Type B pancreatic cell (in vitro differentiated cells): ENCODE measurements at regions not wholly inside any gene's neighbourhood (a gene's known extent, or its start where the extent isn't known, plus 50 kb on each side); places are given as distances from the start of the nearest gene placed in this dataset.

Experiments
- DNase-seq: peaks from one replicate; pipeline ENCODE4 v3.0.0; 2021; ENCODE audit warnings: mixed read lengths; ENCODE audit not compliant: unreplicated experiment; ENCODE audit errors: extremely low spot score
- H3K27ac Mint-ChIP-seq: 2 replicates; pipeline ENCODE4 v1.8.0; 2021; ENCODE audit warnings: mild to moderate bottlenecking, mixed read lengths
- H3K27me3 Mint-ChIP-seq: 2 replicates; pipeline ENCODE4 v1.8.0; 2021; ENCODE audit warnings: mixed read lengths
- H3K36me3 Mint-ChIP-seq: 2 replicates; pipeline ENCODE4 v1.8.0; 2021; ENCODE audit warnings: mixed read lengths
- H3K4me1 Mint-ChIP-seq: one replicate; pipeline ENCODE4 v1.8.0; 2021; ENCODE audit warnings: mixed read lengths; ENCODE audit not compliant: unreplicated experiment
- H3K4me3 Mint-ChIP-seq: 2 replicates; pipeline ENCODE4 v1.8.0; 2021; ENCODE audit warnings: mild to moderate bottlenecking, mixed read lengths
- H3K9me3 Mint-ChIP-seq: 2 replicates; pipeline ENCODE4 v1.8.0; 2021; ENCODE audit warnings: mixed read lengths
- TF ChIP-seq, protein P1 (sequence below): fragments of 200-600 bp; sonication (generic); conservative IDR thresholded peaks from 2 replicates; pipeline ENCODE4 v1.5.0; 2021; ENCODE audit warnings: antibody characterized with exemption, mild to moderate bottlenecking

GRCh38 chr13:62697701-62698100 lies 1282.1 kb upstream of the PCDH20 start:
- no peak for DNase-seq
- TF ChIP-seq, protein P1, sequence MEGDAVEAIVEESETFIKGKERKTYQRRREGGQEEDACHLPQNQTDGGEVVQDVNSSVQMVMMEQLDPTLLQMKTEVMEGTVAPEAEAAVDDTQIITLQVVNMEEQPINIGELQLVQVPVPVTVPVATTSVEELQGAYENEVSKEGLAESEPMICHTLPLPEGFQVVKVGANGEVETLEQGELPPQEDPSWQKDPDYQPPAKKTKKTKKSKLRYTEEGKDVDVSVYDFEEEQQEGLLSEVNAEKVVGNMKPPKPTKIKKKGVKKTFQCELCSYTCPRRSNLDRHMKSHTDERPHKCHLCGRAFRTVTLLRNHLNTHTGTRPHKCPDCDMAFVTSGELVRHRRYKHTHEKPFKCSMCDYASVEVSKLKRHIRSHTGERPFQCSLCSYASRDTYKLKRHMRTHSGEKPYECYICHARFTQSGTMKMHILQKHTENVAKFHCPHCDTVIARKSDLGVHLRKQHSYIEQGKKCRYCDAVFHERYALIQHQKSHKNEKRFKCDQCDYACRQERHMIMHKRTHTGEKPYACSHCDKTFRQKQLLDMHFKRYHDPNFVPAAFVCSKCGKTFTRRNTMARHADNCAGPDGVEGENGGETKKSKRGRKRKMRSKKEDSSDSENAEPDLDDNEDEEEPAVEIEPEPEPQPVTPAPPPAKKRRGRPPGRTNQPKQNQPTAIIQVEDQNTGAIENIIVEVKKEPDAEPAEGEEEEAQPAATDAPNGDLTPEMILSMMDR: no peak
- Mint-ChIP-seq H3K9me3 (no peaks in the 10 kb centered on the region), H3K36me3 (no peaks in the 10 kb centered on the region), H3K4me1 (no peaks in the 10 kb centered on the region), H3K27me3 (no peaks in the 10 kb centered on the region), H3K4me3 (no peak overlapping the region), H3K27ac (no peak overlapping the region)

DNA sequence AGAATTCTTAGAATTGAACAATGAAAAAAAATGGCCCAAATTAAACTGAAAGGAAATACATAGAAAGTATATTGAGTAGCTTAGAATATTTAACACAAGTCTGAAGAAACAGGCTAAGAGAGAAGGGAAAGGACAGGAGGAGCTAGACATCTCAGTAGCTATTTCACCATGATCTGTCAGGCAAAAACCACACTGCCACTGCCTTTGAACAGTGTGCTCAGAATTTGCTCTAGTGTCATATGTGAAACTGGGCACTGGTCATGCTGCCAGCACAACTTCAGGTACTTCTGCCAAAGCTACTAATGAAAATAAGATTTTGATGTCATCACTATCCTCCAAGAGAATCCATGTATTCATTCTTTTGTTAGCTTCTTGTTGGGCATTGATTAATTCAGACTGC lies 1280.8 kb upstream of the PCDH20 start:
- Mint-ChIP-seq H3K27me3 (no peaks in the 10 kb centered on the region), H3K9me3 (no peaks in the 10 kb centered on the region), H3K4me1 (no peaks in the 10 kb centered on the region), H3K27ac (no peak overlapping the region), H3K36me3 (no peaks in the 10 kb centered on the region), H3K4me3 (no peak overlapping the region)
- TF ChIP-seq, protein P1: no peak
- no peak for DNase-seq

DNA sequence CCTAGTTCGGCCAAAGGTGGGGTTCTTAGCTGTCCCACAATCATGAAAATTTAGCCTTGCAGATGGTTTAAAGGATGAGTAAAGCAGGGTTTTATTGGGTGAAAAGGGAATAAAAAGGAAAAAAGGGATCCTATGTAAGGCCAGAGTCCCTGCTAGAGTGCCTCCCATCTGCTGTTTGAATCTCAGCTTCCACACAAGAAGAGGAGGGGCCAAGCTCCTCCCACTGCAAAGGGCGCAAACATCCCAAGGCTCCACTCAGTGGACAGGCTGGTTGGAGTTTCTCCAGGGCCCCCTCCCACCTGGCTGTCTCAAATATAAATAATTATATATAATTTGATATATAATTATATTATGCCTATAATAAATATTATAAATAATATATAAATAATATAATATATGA lies 1272.1 kb upstream of the PCDH20 start:
- no peaks in the 10 kb centered on the region for H3K27me3 Mint-ChIP-seq
- TF ChIP-seq, protein P1: no peak
- DNase-seq: no peak
- no peak overlapping the region for H3K27ac Mint-ChIP-seq
- peaks cover 4% of the 10 kb centered on the region for H3K9me3 Mint-ChIP-seq
- H3K4me1 Mint-ChIP-seq: peaks cover 10% of the 10 kb centered on the region
- H3K36me3 Mint-ChIP-seq: no peaks in the 10 kb centered on the region
- no peak overlapping the region for H3K4me3 Mint-ChIP-seq

DNA sequence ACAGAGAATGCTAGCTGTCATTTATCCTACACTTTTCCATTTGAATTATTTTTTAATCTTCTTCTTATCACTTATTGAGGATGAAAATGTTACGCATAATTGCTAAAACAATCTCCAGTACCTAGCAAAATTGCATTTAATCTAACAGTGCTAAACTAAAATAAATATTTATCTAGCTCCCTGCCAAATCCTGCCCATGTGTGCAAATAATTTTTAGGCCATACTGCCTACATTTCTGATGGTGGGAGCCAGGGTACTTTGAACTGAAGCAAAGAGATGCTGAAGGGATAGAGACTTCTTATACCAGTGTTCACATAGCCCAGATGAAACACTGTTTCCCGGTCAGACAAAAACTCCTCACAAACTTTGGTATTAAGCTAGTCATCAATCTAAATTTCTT lies 1268.7 kb upstream of the PCDH20 start:
- H3K9me3 Mint-ChIP-seq: peaks cover 4% of the 10 kb centered on the region

GRCh38 chr13:62682788-62683187 lies 1267.1 kb upstream of the PCDH20 start:
- Mint-ChIP-seq H3K4me1 (peaks cover 4% of the 10 kb centered on the region), H3K36me3 (no peaks in the 10 kb centered on the region), H3K9me3 (peaks cover 4% of the 10 kb centered on the region), H3K27me3 (no peaks in the 10 kb centered on the region), H3K27ac (no peak overlapping the region), H3K4me3 (no peak overlapping the region)
- no peak for DNase-seq
- TF ChIP-seq, protein P1: no peak

More for the DNA sequence above, 1268.7 kb upstream of the PCDH20 start:
- no peaks in the 10 kb centered on the region for H3K36me3 Mint-ChIP-seq
- TF ChIP-seq, protein P1: no peak
- no peaks in the 10 kb centered on the region for H3K27me3 Mint-ChIP-seq
- no peak for DNase-seq
- peaks cover 4% of the 10 kb centered on the region for H3K4me1 Mint-ChIP-seq
- H3K4me3 Mint-ChIP-seq: no peak overlapping the region
- H3K27ac Mint-ChIP-seq: no peak overlapping the region

DNA sequence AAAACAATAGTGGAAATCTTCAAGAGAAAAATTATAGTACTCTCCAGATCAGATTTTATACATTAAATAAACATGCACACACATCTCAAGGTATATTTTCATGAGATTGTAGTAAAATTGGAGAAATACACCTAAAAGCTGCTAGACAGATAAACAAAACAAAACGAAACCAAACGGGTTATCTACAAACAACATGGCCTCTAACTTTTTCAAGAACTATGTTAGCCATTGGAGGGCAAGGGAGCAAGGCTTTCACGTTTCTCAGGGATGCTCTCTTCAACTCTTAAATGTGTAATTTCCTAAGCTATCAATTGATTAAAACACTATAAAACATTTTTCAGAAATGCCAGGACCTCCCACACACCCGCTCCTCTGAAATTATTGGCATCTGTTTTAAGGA lies 1262.4 kb upstream of the PCDH20 start:
- no peak overlapping the region for H3K4me3 Mint-ChIP-seq
- H3K27me3 Mint-ChIP-seq: no peaks in the 10 kb centered on the region
- H3K36me3 Mint-ChIP-seq: no peaks in the 10 kb centered on the region
- no peak overlapping the region for H3K27ac Mint-ChIP-seq
- H3K9me3 Mint-ChIP-seq: peaks cover 4% of the 10 kb centered on the region
- TF ChIP-seq, protein P1: no peak
- no peaks in the 10 kb centered on the region for H3K4me1 Mint-ChIP-seq
- no peak for DNase-seq
